ENCODE measurements at regions not wholly inside any gene's neighbourhood (a gene's known extent, or its start where the extent isn't known, plus 50 kb on each side); places are given as distances from the start of the nearest gene placed in this dataset.

DNA sequence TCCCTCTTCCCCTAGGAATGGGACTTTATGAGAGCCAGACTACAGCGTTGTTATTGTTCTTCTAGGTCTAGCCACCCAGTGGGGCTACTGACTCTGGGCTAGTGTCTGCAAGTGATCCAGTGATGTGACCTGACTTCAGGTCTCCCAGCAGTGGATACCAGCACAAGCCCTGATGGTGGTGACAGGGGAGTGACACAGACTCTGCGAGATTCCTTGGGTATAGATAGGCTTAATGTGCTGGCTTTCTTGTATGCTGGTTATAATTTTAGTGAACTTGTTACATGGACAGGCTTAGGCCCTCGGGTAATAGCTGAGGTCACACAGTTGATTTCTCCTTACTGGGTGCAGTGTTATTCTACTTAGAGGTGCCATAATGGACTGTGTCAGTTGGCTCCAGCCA is 106.9 kb downstream of the TBC1D30 start:
- in situ Hi-C loops (cut with HindIII; ENCODE audit: low pct_unique_long_range_greater_than_20kb, low sequenced_read_pairs): no loop called here
- TF ChIP-seq JUND (IDR thresholded peaks at IDR 0.05; ENCODE audit: low read depth): no peak
- no peak for DNase-seq (ENCODE audit: low read depth in 1 of 2, low spot score in 1 of 2)

GRCh38 chr12:64931981-64932380 is 107.5 kb downstream of the TBC1D30 start:
- in situ Hi-C loops (cut with HindIII; ENCODE audit: low pct_unique_long_range_greater_than_20kb, low sequenced_read_pairs): no loop called here

DNA sequence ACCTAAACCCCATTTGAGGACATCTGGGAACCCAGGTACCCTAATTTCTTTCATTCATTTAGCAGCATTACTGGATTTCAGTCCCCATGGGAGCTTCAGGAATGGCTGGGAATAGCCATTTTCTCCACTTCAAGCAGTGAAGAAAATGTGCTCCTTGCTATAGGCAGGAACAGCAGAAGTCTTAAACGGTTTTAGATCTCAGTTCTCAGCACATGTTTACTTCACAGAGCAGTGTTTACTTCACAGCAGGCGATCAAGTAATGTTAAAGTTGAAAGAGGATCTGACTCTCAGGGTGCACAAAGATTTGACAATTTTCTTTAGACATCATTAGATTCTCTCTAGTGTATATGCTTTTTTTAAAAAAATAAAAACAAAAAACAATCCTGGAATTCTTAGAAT is 109.3 kb downstream of the TBC1D30 start:
- TF ChIP-seq JUND (IDR thresholded peaks at IDR 0.05; ENCODE audit: low read depth): no peak
- in situ Hi-C loops (cut with HindIII; ENCODE audit: low pct_unique_long_range_greater_than_20kb, low sequenced_read_pairs): no loop called here
- no peak for DNase-seq (ENCODE audit: low read depth in 1 of 2, low spot score in 1 of 2)

More at GRCh38 chr12:64931981-64932380, 107.5 kb downstream of the TBC1D30 start:
- TF ChIP-seq JUND (IDR thresholded peaks at IDR 0.05; ENCODE audit: low read depth): no peak
- DNase-seq (ENCODE audit: low read depth in 1 of 2, low spot score in 1 of 2): no peak

DNA sequence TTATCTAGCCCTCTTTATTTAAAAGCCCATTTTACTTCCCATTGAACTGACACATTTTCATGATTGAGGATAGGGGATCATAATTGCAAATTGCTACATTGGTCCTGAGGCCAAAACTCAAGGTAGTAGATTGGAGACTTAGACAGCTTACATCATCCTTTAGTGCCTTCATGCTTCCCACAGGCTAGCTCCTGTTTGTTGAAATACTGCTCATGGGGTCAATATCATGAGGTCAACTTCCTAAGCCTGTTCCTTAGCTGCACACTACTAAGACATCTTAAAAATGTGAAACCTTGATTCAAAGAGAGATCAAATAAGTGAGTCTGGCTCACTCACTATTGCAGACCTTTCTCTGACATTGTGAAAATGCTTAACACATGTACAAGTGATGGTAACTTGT is 113.0 kb downstream of the TBC1D30 start:
- TF ChIP-seq JUND (IDR thresholded peaks at IDR 0.05; ENCODE audit: low read depth): no peak
- in situ Hi-C loops (cut with HindIII; ENCODE audit: low pct_unique_long_range_greater_than_20kb, low sequenced_read_pairs): no loop called here
- peak in 1 of 2 experiments; percentile 10 for DNase-seq (ENCODE audit: low read depth in 1 of 2, low spot score in 1 of 2)

GRCh38 chr12:64938179-64938578 is 113.7 kb downstream of the TBC1D30 start:
- no peak for DNase-seq (ENCODE audit: low read depth in 1 of 2, low spot score in 1 of 2)
- in situ Hi-C loops (cut with HindIII; ENCODE audit: low pct_unique_long_range_greater_than_20kb, low sequenced_read_pairs): no loop called here
- no peak for TF ChIP-seq JUND (IDR thresholded peaks at IDR 0.05; ENCODE audit: low read depth)

DNA sequence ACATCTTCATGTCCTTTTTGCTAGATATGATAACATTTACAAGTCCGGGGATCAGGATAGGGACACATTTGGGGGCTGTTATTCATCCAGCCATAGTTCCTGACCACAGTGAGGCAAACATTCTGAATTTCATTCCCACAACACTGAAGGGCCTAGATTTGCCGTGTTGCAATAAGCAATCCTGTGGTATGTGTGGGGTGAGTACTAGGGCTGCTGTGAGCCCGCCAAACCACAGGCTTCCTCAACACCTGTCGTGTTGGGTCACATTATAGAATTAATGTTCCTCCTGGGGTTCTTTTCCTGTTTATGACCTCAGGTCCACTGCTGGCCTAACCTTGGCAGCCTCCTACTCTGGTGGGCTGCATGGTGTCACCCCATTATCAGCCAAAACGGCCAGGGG is 119.2 kb downstream of the TBC1D30 start:
- no peak for TF ChIP-seq JUND (IDR thresholded peaks at IDR 0.05; ENCODE audit: low read depth)
- DNase-seq (ENCODE audit: low read depth in 1 of 2, low spot score in 1 of 2): no peak
- in situ Hi-C loops (cut with HindIII; ENCODE audit: low pct_unique_long_range_greater_than_20kb, low sequenced_read_pairs): no loop called here

- no peak for DNase-seq (ENCODE audit: low read depth in 1 of 2, low spot score in 1 of 2)
- TF ChIP-seq JUND (IDR thresholded peaks at IDR 0.05; ENCODE audit: low read depth): no peak
- in situ Hi-C loops (cut with HindIII; ENCODE audit: low pct_unique_long_range_greater_than_20kb, low sequenced_read_pairs): no loop called here
These were observed 120.5 kb downstream of the TBC1D30 start for GRCh38 chr12:64944966-64945365.

- in situ Hi-C loops (cut with HindIII; ENCODE audit: low pct_unique_long_range_greater_than_20kb, low sequenced_read_pairs): no loop called here
- no peak for DNase-seq (ENCODE audit: low read depth in 1 of 2, low spot score in 1 of 2)
These were observed 121.8 kb downstream of the TBC1D30 start for GRCh38 chr12:64946132-64946829.

GRCh38 chr12:64950711-64951298 is 126.4 kb downstream of the TBC1D30 start:
- TF ChIP-seq JUND (IDR thresholded peaks at IDR 0.05; ENCODE audit: low read depth): no peak
- in situ Hi-C loops (cut with HindIII; ENCODE audit: low pct_unique_long_range_greater_than_20kb, low sequenced_read_pairs): no loop called here

More at GRCh38 chr12:64946132-64946829, 121.8 kb downstream of the TBC1D30 start:
- no peak for TF ChIP-seq JUND (IDR thresholded peaks at IDR 0.05; ENCODE audit: low read depth)

GRCh38 chr12:64951944-64952343 is 127.5 kb downstream of the TBC1D30 start:
- in situ Hi-C loops (cut with HindIII; ENCODE audit: low pct_unique_long_range_greater_than_20kb, low sequenced_read_pairs): no loop called here
- no peak for DNase-seq (ENCODE audit: low read depth in 1 of 2, low spot score in 1 of 2)
- no peak for TF ChIP-seq JUND (IDR thresholded peaks at IDR 0.05; ENCODE audit: low read depth)

More at GRCh38 chr12:64950711-64951298, 126.4 kb downstream of the TBC1D30 start:
- no peak for DNase-seq (ENCODE audit: low read depth in 1 of 2, low spot score in 1 of 2)

- no peak for TF ChIP-seq JUND (IDR thresholded peaks at IDR 0.05; ENCODE audit: low read depth)
- in situ Hi-C loops (cut with HindIII; ENCODE audit: low pct_unique_long_range_greater_than_20kb, low sequenced_read_pairs): no loop called here
- no peak for DNase-seq (ENCODE audit: low read depth in 1 of 2, low spot score in 1 of 2)
These were observed 131.3 kb downstream of the TBC1D30 start for GRCh38 chr12:64955746-64956145.

- no peak for DNase-seq (ENCODE audit: low read depth in 1 of 2, low spot score in 1 of 2)
- in situ Hi-C loops (cut with HindIII; ENCODE audit: low pct_unique_long_range_greater_than_20kb, low sequenced_read_pairs): no loop called here
- no peak for TF ChIP-seq JUND (IDR thresholded peaks at IDR 0.05; ENCODE audit: low read depth)
These were observed 141.5 kb downstream of the TBC1D30 start for GRCh38 chr12:64965920-64966319.

- in situ Hi-C loops (cut with HindIII; ENCODE audit: low pct_unique_long_range_greater_than_20kb, low sequenced_read_pairs): no loop called here
- DNase-seq (ENCODE audit: low read depth in 1 of 2, low spot score in 1 of 2): peak in 1 of 2 experiments; percentile 66
- TF ChIP-seq JUND (IDR thresholded peaks at IDR 0.05; ENCODE audit: low read depth): no peak
These were observed 144.8 kb downstream of the TBC1D30 start for GRCh38 chr12:64968989-64969819.
